Esophagus squamous epithelium (tissue), 4 donors: ENCODE measurements at regions not wholly inside any gene's neighbourhood (a gene's known extent, or its start where the extent isn't known, plus 50 kb on each side); places are given as distances from the start of the nearest gene placed in this dataset.

Experiments
- POLR2A ChIP-seq, 4 donors: fragments of 450-650 bp; IDR thresholded peaks; one replicate each; pipeline ENCODE4 v1.6.1; 2017; ENCODE audit warnings: antibody characterized with exemption in 4 of 4, mild to moderate bottlenecking in 4 of 4, moderate library complexity in 3 of 4
- TF ChIP-seq, protein P1 (sequence below), 6 experiments: fragments of 450-650 bp in 4 of 6; fragments of 200-600 bp in 2 of 6; sonication (generic) in 2 of 6; IDR thresholded peaks; one replicate each; pipeline ENCODE4 v1.5.1; 2016 to 2019; ENCODE audit warnings: antibody characterized with exemption in 6 of 6, mild to moderate bottlenecking in 4 of 6, moderate library complexity in 4 of 6

- TF ChIP-seq, protein P1, sequence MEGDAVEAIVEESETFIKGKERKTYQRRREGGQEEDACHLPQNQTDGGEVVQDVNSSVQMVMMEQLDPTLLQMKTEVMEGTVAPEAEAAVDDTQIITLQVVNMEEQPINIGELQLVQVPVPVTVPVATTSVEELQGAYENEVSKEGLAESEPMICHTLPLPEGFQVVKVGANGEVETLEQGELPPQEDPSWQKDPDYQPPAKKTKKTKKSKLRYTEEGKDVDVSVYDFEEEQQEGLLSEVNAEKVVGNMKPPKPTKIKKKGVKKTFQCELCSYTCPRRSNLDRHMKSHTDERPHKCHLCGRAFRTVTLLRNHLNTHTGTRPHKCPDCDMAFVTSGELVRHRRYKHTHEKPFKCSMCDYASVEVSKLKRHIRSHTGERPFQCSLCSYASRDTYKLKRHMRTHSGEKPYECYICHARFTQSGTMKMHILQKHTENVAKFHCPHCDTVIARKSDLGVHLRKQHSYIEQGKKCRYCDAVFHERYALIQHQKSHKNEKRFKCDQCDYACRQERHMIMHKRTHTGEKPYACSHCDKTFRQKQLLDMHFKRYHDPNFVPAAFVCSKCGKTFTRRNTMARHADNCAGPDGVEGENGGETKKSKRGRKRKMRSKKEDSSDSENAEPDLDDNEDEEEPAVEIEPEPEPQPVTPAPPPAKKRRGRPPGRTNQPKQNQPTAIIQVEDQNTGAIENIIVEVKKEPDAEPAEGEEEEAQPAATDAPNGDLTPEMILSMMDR (IDR thresholded peaks at IDR 0.05) = no peak
- no peak for TF ChIP-seq POLR2A (IDR thresholded peaks at IDR 0.05)
Measured at GRCh38 chr7:26930845-26931244, 66.5 kb upstream of the SKAP2 start.
